Subcutaneous abdominal adipose tissue (tissue), 5 donors: ENCODE measurements at regions not wholly inside any gene's neighbourhood (a gene's known extent, or its start where the extent isn't known, plus 50 kb on each side); places are given as distances from the start of the nearest gene placed in this dataset.

ENCODE experiments used
- H3K27ac ChIP-seq: one replicate; pipeline ENCODE4 v1.7.0; 2013; ENCODE audit warnings: low read depth, mild to moderate bottlenecking, inconsistent platforms, low read length, moderate library complexity
- H3K27me3 ChIP-seq, 5 donors: one replicate each; pipeline ENCODE4 v1.7.0; 2013; ENCODE audit warnings: low read length in 5 of 5, inconsistent platforms in 1 of 5; ENCODE audit not compliant: control insufficient read depth in 5 of 5, insufficient read depth in 4 of 5
- H3K36me3 ChIP-seq, 5 donors: one replicate each; pipeline ENCODE4 v1.7.0; 2013; ENCODE audit warnings: low read length in 5 of 5; ENCODE audit not compliant: control insufficient read depth in 5 of 5, insufficient read depth in 5 of 5
- H3K4me1 ChIP-seq, 5 donors: one replicate each; pipeline ENCODE4 v1.7.0; 2013; ENCODE audit warnings: low read length in 5 of 5, mild to moderate bottlenecking in 3 of 5, moderate library complexity in 1 of 5; ENCODE audit not compliant: control insufficient read depth in 5 of 5, insufficient read depth in 5 of 5
- H3K4me3 ChIP-seq, 5 donors: one replicate each; pipeline ENCODE4 v1.7.0; 2013; ENCODE audit warnings: low read length in 5 of 5, low read depth in 1 of 5
- H3K9ac ChIP-seq, 5 donors: one replicate each; pipeline ENCODE4 v1.7.0; 2013; ENCODE audit warnings: low read length in 5 of 5, mild to moderate bottlenecking in 4 of 5, moderate library complexity in 3 of 5
- H3K9me3 ChIP-seq, 5 donors: one replicate each; pipeline ENCODE4 v1.7.0; 2013; ENCODE audit warnings: low read length in 5 of 5; ENCODE audit not compliant: control insufficient read depth in 5 of 5
- donor health status: healthy.
- donor health status: healthy.
- donor health status: healthy.
- donor health status: healthy.
- donor health status: healthy.

DNA sequence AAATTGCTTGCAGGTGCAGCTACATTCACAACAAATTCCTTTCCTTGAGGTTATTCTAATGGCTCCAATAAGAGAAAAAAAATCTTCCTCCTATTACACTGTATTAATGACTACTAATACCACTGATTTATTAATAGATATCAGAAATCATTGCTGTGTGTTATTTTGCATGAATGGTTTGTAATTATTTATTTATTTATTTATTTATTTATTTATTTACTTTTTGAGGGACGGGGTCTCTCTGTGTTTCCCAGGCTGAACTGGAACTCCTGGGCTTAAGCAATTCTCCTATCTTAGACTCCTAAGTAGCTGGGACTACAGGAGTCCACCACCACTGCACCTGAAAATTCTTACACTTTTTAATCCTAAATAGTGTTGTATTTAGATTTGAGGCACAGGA, 390.4 kb downstream of the SI start:
- Histone ChIP-seq H3K27me3 (no peaks in the 10 kb centered on the region), H3K36me3 (no peaks in the 10 kb centered on the region), H3K9ac (no peak overlapping the region), H3K27ac (no peak overlapping the region), H3K9me3 (no peaks in the 10 kb centered on the region), H3K4me1 (no peaks in the 10 kb centered on the region), H3K4me3 (no peak overlapping the region)

DNA sequence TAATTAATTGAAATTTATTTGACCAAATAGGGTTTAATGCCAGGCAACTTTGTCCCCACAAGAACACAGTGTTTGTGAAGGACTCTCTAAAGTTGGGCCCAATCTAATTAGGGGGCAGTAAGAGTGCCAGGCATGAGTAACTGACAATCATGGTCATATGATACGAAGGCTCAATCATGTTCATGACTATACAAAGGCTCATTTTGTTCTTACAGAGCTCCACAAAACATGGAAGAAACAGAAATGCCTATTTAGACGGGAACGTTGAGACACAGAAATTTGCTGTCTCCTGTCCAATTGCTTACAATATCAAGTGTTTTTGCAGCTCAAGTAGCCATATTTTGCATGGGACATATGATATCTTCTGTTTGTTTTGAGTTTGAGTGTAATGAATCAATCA, 391.1 kb downstream of the SI start:
- no peaks in the 10 kb centered on the region for H3K9me3 ChIP-seq
- H3K4me3 ChIP-seq, result no peak overlapping the region
- H3K9ac ChIP-seq, result no peak overlapping the region
- H3K36me3 ChIP-seq, result no peaks in the 10 kb centered on the region
- H3K4me1 ChIP-seq, result no peaks in the 10 kb centered on the region
- no peak overlapping the region for H3K27ac ChIP-seq
- no peaks in the 10 kb centered on the region for H3K27me3 ChIP-seq

DNA sequence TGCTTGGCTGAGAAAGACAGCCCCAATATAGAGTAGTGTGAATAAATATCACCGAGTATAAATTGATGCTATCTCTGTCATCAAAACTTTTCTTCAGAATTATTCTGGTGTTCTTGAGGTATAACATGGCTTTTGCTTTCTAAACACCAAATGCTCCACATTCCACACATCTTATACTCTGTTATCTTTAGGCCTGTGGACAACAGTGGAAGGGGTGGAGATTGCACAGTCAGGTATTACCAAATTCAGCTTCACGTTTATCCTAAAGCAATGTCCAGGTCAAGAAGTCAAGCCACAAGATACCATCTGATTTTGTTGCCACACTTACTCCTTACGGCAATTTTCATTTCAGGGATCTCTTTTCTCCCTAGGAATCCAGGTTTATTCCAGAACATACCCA, 394.8 kb downstream of the SI start:
- no peak overlapping the region for H3K27ac ChIP-seq
- H3K9ac ChIP-seq, result no peak overlapping the region
- H3K4me1 ChIP-seq, result no peaks in the 10 kb centered on the region
- no peak overlapping the region for H3K4me3 ChIP-seq
- no peaks in the 10 kb centered on the region for H3K36me3 ChIP-seq
- H3K27me3 ChIP-seq, result no peaks in the 10 kb centered on the region
- H3K9me3 ChIP-seq, result no peaks in the 10 kb centered on the region

DNA sequence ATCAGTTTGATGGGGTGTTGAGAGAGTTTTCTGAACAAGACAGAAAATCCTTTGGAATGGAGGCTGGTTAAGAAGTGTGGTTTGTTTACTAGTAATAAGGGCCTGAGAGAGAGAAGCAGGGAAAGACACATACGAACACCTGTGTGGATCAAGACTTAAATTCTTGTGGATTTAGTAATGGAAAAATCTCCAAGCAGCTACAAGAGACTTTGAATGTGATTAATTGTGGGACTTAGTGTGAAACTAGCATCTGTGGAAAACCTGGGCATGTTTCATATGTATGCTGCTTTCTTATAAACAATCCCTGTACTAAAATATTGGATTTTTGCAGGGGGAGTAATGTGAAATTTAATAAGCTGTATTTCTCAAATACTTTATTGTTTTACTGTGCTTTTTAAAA, 399.1 kb downstream of the SI start:
- Histone ChIP-seq H3K27me3 (no peaks in the 10 kb centered on the region), H3K36me3 (no peaks in the 10 kb centered on the region), H3K4me3 (no peak overlapping the region), H3K4me1 (no peaks in the 10 kb centered on the region), H3K9ac (no peak overlapping the region), H3K9me3 (no peaks in the 10 kb centered on the region), H3K27ac (no peak overlapping the region)

DNA sequence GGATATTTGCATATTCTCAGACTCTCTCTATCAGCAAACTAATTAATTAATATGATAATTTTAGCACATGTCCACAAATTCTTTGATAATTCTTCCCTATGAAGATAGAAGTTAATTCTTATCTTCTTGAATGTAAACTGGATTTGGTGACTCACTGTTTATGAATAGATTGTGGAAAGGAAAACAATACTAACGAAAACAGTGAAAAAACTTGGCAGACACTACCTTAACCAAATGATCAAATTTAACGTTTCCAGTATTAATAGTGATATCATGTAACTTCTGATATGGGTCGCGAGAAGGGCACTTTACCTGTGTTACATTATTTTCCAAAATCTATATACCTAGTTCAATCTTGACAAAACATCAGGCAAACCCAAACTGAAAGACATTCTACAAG, 401.0 kb downstream of the SI start:
- H3K9ac ChIP-seq, result no peak overlapping the region
- no peak overlapping the region for H3K27ac ChIP-seq
- no peaks in the 10 kb centered on the region for H3K27me3 ChIP-seq
- H3K4me3 ChIP-seq, result no peak overlapping the region
- H3K4me1 ChIP-seq, result no peaks in the 10 kb centered on the region
- H3K9me3 ChIP-seq, result no peaks in the 10 kb centered on the region
- no peaks in the 10 kb centered on the region for H3K36me3 ChIP-seq

DNA sequence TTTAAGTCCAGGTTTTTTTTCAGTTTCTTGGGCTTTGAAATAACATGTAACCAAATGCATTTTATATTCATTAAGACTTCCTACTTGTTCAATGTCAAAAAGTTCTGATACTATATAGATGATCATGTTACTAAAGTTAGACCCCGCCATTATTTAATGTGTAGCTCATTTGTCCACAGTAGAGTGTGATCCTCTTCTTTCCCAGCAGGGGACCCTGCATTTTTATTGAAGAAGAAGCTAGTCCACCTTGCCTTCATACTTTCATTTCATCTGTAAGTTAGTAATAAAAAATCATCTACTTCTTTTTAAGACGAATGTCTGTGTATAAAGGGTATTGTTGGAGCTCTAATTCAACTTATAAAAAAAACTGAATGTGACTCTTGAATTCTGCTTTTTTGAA, 404.6 kb downstream of the SI start:
- no peaks in the 10 kb centered on the region for H3K36me3 ChIP-seq
- H3K9me3 ChIP-seq, result peaks cover 0 to 2% (median 0%) of the 10 kb centered on the region in 5 donors
- no peaks in the 10 kb centered on the region for H3K27me3 ChIP-seq
- no peak overlapping the region for H3K4me3 ChIP-seq
- no peak overlapping the region for H3K9ac ChIP-seq
- H3K4me1 ChIP-seq, result no peaks in the 10 kb centered on the region
- H3K27ac ChIP-seq, result no peak overlapping the region

DNA sequence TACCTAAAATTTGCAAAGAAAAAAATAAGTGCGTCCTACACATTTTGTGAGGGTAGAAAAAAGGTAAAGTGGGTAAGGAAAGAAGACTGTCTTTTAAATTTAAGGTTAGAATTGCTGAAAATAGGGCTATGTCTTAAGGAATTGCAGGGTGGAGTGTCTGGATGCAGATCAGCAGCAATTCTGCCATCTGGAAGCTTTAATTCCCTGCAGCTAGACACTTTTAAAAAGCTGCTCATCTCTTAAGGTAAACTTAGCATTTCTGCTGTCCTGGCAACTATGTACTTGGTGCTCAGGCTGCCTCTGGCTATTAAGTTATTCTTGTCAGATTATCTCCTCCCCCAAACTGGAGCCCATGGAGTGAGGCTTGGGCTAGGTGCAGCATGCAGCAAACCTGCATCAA, 420.2 kb downstream of the SI start:
- Histone ChIP-seq H3K4me1 (no peaks in the 10 kb centered on the region), H3K9me3 (no peaks in the 10 kb centered on the region), H3K4me3 (no peak overlapping the region), H3K9ac (no peak overlapping the region), H3K27ac (no peak overlapping the region), H3K36me3 (no peaks in the 10 kb centered on the region), H3K27me3 (peaks cover 0 to 2% (median 0%) of the 10 kb centered on the region in 5 donors)

DNA sequence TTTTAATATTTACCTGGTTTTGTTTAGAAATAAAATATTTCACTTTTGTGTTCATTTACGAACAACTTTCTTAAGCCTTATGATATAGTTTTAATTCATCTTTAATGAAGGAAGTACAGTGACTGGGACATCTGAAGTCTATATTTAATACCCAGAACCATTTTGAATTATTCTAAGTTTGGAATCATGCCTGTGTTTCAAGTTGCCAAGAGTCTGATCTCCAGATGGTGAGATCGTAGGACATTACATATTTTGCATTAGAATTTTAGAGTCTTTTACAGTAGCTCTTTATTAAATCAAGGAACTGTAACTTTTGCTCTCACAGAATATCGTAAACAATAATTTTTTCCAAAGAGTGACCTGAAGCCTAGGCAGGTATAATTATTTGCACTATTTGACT, 420.7 kb downstream of the SI start:
- no peak overlapping the region for H3K4me3 ChIP-seq
- no peak overlapping the region for H3K9ac ChIP-seq
- H3K36me3 ChIP-seq, result no peaks in the 10 kb centered on the region

DNA sequence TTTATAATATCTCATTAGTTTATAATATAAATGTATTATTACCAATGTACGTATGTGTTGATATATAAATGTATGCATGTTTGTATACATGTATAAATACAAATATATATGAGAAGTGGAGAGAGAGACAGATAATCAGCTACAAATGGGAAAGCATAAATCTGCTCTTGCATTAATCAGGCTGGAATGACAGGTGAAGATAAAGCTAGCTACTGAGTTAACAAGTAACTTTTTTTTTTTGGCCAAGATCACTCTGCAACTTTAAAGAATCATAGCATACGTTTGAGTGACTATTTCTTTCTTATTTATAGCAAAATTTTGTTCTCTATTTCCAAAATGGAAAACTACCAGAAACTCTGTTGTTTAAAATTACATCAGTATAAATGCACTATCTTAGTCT, 422.8 kb downstream of the SI start:
- H3K4me1 ChIP-seq, result no peaks in the 10 kb centered on the region
- H3K9me3 ChIP-seq, result no peaks in the 10 kb centered on the region
- no peaks in the 10 kb centered on the region for H3K36me3 ChIP-seq
- H3K27ac ChIP-seq, result no peak overlapping the region
- peaks cover 0 to 2% (median 0%) of the 10 kb centered on the region in 5 donors for H3K27me3 ChIP-seq
- H3K9ac ChIP-seq, result no peak overlapping the region
- H3K4me3 ChIP-seq, result no peak overlapping the region

More for the DNA sequence above, 420.7 kb downstream of the SI start:
- Histone ChIP-seq H3K4me1 (no peaks in the 10 kb centered on the region), H3K9me3 (no peaks in the 10 kb centered on the region), H3K27me3 (peaks cover 0 to 2% (median 0%) of the 10 kb centered on the region in 5 donors), H3K27ac (no peak overlapping the region)

DNA sequence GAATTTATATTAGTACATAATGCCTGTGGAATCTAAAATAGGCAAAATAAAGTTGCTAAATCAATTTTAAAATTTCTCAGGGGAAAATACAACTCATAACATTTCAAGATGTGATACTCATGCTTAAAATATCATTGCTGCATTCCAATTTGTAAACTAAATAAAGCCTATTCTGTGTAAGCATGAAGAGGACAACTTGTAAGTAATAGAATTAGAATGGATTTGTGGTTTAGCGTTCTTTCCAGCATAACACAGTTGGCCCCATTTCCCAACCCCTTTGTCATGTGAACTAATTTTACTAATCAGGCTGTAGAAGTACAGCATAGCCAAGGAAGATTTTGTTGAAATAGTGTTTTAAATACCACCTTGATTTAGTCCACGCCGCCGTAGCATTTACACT, 437.2 kb downstream of the SI start:
- Histone ChIP-seq H3K4me3 (no peak overlapping the region), H3K4me1 (peaks cover 0 to 3% (median 0%) of the 10 kb centered on the region in 5 donors), H3K36me3 (no peaks in the 10 kb centered on the region), H3K9me3 (no peaks in the 10 kb centered on the region), H3K27ac (no peak overlapping the region), H3K27me3 (no peaks in the 10 kb centered on the region), H3K9ac (no peak overlapping the region)

DNA sequence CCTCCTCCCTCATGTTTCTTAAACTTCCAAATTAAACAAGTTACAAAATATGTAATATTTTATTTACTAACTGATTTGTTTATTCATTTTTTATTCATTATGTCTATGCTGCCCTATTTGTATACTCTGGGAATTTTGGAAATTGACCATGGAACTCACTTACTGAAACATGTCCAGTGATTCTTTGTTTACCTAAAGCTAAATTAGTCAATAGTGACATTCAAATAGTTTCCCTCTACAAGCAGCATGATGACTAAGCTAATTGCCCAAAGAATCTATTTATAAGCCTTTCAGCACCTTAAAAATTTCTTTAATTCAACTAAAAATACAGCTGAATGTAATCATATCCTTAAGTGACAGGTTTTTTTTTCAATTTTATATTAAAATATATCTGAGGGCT, 437.7 kb downstream of the SI start:
- H3K9ac ChIP-seq, result no peak overlapping the region
- H3K4me3 ChIP-seq, result no peak overlapping the region
- no peaks in the 10 kb centered on the region for H3K27me3 ChIP-seq
- H3K9me3 ChIP-seq, result no peaks in the 10 kb centered on the region
- H3K27ac ChIP-seq, result no peak overlapping the region
- H3K36me3 ChIP-seq, result no peaks in the 10 kb centered on the region
- peaks cover 0 to 3% (median 0%) of the 10 kb centered on the region in 5 donors for H3K4me1 ChIP-seq
